ENCODE measurements at regions not wholly inside any gene's neighbourhood (a gene's known extent, or its start where the extent isn't known, plus 50 kb on each side); places are given as distances from the start of the nearest gene placed in this dataset.

DNA sequence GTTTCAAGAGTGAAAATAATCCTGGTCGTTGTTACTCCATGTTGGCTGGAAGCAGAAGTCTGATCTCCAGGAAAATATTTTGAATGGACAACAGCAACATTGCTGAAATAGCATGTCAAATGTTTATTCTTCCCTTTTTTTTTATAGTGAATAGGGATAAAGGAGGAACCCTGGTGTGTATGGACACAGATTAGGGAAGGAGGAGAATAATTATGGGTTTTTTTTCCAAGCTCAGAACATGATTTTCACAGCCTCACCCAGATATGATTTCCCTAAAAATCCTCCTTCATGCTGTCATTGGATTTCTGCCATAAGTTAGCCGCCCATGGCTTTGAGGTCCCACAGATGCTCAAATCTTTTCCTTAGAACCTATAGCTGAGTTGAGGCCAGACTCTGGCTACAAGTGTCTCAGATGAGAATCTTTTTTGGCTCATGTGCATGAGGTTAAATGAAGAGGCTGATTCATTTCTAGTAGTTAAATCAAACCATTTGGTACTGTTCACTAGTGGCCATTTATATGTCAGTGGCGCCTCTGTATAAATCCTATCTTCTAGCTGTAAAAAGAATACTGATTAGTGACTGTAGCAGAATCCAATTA is 65.5 kb upstream of the LIFR start:
- TF ChIP-seq CTCF (IDR thresholded peaks at IDR 0.05) (no peak), ZBTB33 (IDR thresholded peaks at IDR 0.05; ENCODE audit: borderline replicate concordance, low read depth) (no peak), EP300 (IDR thresholded peaks at IDR 0.05; ENCODE audit: borderline replicate concordance in 1 of 2, low read depth in 1 of 2, low read length in 1 of 2) (no peak), POLR2AphosphoS5 (IDR thresholded peaks at IDR 0.05; ENCODE audit: low read depth, low read length) (no peak), YY1 (IDR thresholded peaks at IDR 0.05; ENCODE audit: low read depth) (no peak), RXRA (IDR thresholded peaks at IDR 0.05; ENCODE audit: borderline replicate concordance, low read depth) (no peak)

Data from SK-N-SH (cell line).